ENCODE measurements at regions not wholly inside any gene's neighbourhood (a gene's known extent, or its start where the extent isn't known, plus 50 kb on each side); places are given as distances from the start of the nearest gene placed in this dataset.

GRCh38 chr1:229973297-229973612, 93.8 kb upstream of the GALNT2 start (continued):
- TF ChIP-seq, protein P1, sequence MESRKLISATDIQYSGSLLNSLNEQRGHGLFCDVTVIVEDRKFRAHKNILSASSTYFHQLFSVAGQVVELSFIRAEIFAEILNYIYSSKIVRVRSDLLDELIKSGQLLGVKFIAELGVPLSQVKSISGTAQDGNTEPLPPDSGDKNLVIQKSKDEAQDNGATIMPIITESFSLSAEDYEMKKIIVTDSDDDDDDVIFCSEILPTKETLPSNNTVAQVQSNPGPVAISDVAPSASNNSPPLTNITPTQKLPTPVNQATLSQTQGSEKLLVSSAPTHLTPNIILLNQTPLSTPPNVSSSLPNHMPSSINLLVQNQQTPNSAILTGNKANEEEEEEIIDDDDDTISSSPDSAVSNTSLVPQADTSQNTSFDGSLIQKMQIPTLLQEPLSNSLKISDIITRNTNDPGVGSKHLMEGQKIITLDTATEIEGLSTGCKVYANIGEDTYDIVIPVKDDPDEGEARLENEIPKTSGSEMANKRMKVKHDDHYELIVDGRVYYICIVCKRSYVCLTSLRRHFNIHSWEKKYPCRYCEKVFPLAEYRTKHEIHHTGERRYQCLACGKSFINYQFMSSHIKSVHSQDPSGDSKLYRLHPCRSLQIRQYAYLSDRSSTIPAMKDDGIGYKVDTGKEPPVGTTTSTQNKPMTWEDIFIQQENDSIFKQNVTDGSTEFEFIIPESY (IDR thresholded peaks at IDR 0.05): no peak
- TF ChIP-seq HNF4A (conservative IDR thresholded peaks at IDR 0.05): no peak
- no peak for TF ChIP-seq ATF3 (IDR thresholded peaks at IDR 0.05)
- no peak for TF ChIP-seq JUND (IDR thresholded peaks at IDR 0.05)
- no peak for TF ChIP-seq TAF1 (conservative IDR thresholded peaks at IDR 0.05)

DNA sequence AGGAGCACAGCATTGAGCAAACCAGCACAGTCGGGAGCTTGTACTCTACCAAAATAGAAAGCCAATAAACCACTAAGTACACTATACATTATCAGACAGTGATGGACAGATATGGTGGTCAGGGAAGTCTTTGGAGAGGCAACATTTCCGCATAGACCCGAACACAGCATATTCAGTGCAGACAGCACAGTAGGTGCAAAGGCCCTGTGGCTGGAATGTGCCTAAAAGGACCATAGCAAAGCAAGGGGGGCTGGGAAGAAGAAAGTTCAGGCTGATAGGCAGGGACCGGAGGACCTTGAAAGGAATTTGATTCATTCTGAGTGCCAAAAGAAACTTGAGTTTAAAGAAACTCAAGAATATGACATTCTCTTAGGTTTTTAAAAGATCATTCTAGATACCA, 92.0 kb upstream of the GALNT2 start:
- Histone ChIP-seq H3K4me3 (ENCODE audit: low read depth in 1 of 3, low read length in 3 of 3) (no peak overlapping the region), H3K9ac (ENCODE audit: low read depth in 1 of 2, low read length in 2 of 2) (no peak overlapping the region), H3K27ac (ENCODE audit: low read depth in 1 of 2, low read length in 2 of 2) (no peak overlapping the region), H3K36me3 (ENCODE audit: control insufficient read depth in 4 of 4, insufficient read depth in 3 of 4, low read depth in 1 of 4, low read length in 3 of 4) (no peaks in the 10 kb centered on the region), H3K9me3 (ENCODE audit: control insufficient read depth in 4 of 4, low read length in 3 of 4) (peaks cover 1 to 13% (median 7%) of the 10 kb centered on the region in 4 donors), H3K4me1 (ENCODE audit: control insufficient read depth in 4 of 4, insufficient read depth in 4 of 4, low read length in 3 of 4) (no peaks in the 10 kb centered on the region), H3K27me3 (ENCODE audit: control insufficient read depth in 4 of 4, insufficient read depth in 4 of 4, low read length in 3 of 4) (no peaks in the 10 kb centered on the region)
- DNase-seq (ENCODE audit: low spot score): no peak
- 92% methylated on average over 4 of the region's 4 CpGs for WGBS
- TF ChIP-seq, protein P2, sequence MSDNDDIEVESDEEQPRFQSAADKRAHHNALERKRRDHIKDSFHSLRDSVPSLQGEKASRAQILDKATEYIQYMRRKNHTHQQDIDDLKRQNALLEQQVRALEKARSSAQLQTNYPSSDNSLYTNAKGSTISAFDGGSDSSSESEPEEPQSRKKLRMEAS (IDR thresholded peaks at IDR 0.05): no peak
- no peak for TF ChIP-seq JUND (IDR thresholded peaks at IDR 0.05)
- TF ChIP-seq NR2F2 (IDR thresholded peaks at IDR 0.05): no peak
- no peak for TF ChIP-seq HNF4A (conservative IDR thresholded peaks at IDR 0.05)
- no peak for TF ChIP-seq RAD21 (IDR thresholded peaks at IDR 0.05)
- no peak for TF ChIP-seq FOXA1 (IDR thresholded peaks at IDR 0.05)
- no peak for TF ChIP-seq SP1 (IDR thresholded peaks at IDR 0.05)
- TF ChIP-seq, protein P1 (IDR thresholded peaks at IDR 0.05): no peak
- no peak for TF ChIP-seq EGR1 (IDR thresholded peaks at IDR 0.05; ENCODE audit: low read depth in 2 of 2)

DNA sequence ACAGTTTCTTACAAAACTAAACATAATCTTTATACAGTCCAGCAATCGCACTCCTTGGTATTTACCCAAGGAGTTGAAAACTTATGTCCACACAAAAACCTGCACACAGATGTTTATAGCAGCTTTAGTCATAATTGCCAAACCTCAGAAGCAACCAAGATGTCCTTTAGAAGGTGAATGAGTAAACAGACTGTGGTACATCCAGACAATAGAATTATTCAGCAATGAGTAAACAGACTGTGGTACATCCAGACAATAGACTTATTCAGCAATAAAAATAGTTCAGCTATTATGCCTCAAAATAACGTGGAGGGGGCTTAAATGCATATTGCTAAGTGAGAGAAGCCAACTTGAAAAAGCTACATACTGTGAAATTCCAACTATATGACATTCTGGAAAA, 87.0 kb upstream of the GALNT2 start:
- no peak for DNase-seq (ENCODE audit: low spot score)
- Histone ChIP-seq H3K4me3 (ENCODE audit: low read depth in 1 of 3, low read length in 3 of 3) (no peak overlapping the region), H3K9ac (ENCODE audit: low read depth in 1 of 2, low read length in 2 of 2) (no peak overlapping the region), H3K4me1 (ENCODE audit: control insufficient read depth in 4 of 4, insufficient read depth in 4 of 4, low read length in 3 of 4) (peaks cover 0 to under 1% (median 0%) of the 10 kb centered on the region in 4 donors), H3K9me3 (ENCODE audit: control insufficient read depth in 4 of 4, low read length in 3 of 4) (peaks cover 1 to 13% (median 7%) of the 10 kb centered on the region in 4 donors), H3K36me3 (ENCODE audit: control insufficient read depth in 4 of 4, insufficient read depth in 3 of 4, low read depth in 1 of 4, low read length in 3 of 4) (no peaks in the 10 kb centered on the region), H3K27me3 (ENCODE audit: control insufficient read depth in 4 of 4, insufficient read depth in 4 of 4, low read length in 3 of 4) (no peaks in the 10 kb centered on the region), H3K27ac (ENCODE audit: low read depth in 1 of 2, low read length in 2 of 2) (no peak overlapping the region)
- WGBS: 51% methylated on average over 2 of the region's 2 CpGs
- TF ChIP-seq NR2F2 (IDR thresholded peaks at IDR 0.05): no peak
- TF ChIP-seq EGR1 (IDR thresholded peaks at IDR 0.05; ENCODE audit: low read depth in 2 of 2): no peak
- TF ChIP-seq GABPA (IDR thresholded peaks at IDR 0.05 in 1 of 2, conservative IDR thresholded peaks at IDR 0.05 in 1 of 2): no peak
- no peak for TF ChIP-seq HNF4A (conservative IDR thresholded peaks at IDR 0.05)
- no peak for TF ChIP-seq FOXA2 (IDR thresholded peaks at IDR 0.05)
- TF ChIP-seq FOXA1 (IDR thresholded peaks at IDR 0.05): no peak
- TF ChIP-seq SP1 (IDR thresholded peaks at IDR 0.05): no peak
- TF ChIP-seq, protein P2 (IDR thresholded peaks at IDR 0.05): no peak
- TF ChIP-seq ATF3 (IDR thresholded peaks at IDR 0.05): no peak
- no peak for TF ChIP-seq CTCF (IDR thresholded peaks at IDR 0.05; ENCODE audit: low read depth, low read length, missing input control)
- TF ChIP-seq RAD21 (IDR thresholded peaks at IDR 0.05): no peak
- TF ChIP-seq TAF1 (conservative IDR thresholded peaks at IDR 0.05): no peak
- TF ChIP-seq, protein P3, sequence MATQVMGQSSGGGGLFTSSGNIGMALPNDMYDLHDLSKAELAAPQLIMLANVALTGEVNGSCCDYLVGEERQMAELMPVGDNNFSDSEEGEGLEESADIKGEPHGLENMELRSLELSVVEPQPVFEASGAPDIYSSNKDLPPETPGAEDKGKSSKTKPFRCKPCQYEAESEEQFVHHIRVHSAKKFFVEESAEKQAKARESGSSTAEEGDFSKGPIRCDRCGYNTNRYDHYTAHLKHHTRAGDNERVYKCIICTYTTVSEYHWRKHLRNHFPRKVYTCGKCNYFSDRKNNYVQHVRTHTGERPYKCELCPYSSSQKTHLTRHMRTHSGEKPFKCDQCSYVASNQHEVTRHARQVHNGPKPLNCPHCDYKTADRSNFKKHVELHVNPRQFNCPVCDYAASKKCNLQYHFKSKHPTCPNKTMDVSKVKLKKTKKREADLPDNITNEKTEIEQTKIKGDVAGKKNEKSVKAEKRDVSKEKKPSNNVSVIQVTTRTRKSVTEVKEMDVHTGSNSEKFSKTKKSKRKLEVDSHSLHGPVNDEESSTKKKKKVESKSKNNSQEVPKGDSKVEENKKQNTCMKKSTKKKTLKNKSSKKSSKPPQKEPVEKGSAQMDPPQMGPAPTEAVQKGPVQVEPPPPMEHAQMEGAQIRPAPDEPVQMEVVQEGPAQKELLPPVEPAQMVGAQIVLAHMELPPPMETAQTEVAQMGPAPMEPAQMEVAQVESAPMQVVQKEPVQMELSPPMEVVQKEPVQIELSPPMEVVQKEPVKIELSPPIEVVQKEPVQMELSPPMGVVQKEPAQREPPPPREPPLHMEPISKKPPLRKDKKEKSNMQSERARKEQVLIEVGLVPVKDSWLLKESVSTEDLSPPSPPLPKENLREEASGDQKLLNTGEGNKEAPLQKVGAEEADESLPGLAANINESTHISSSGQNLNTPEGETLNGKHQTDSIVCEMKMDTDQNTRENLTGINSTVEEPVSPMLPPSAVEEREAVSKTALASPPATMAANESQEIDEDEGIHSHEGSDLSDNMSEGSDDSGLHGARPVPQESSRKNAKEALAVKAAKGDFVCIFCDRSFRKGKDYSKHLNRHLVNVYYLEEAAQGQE (IDR thresholded peaks at IDR 0.05): no peak
- no peak for TF ChIP-seq YY1 (IDR thresholded peaks at IDR 0.05)
- no peak for TF ChIP-seq HNF4G (IDR thresholded peaks at IDR 0.05)
- TF ChIP-seq JUND (IDR thresholded peaks at IDR 0.05): no peak

All from liver (tissue), 8 donors.